Neutrophil (primary cell): ENCODE measurements at regions not wholly inside any gene's neighbourhood (a gene's known extent, or its start where the extent isn't known, plus 50 kb on each side); places are given as distances from the start of the nearest gene placed in this dataset.
"Not testable (repeated sequence)": the region's sequence is repeated elsewhere in the genome, so short reads cannot be mapped to it uniquely, and the experiment has no call there.

Experiments used
- H3K27ac ChIP-seq: fragments of 200-600 bp; sonication (generic); 2 replicates; pipeline ENCODE4 v1.5.1; 2016; ENCODE audit warnings: mild to moderate bottlenecking, moderate library complexity
- H3K27me3 ChIP-seq: fragments of 200-600 bp; sonication (generic); 2 replicates; pipeline ENCODE4 v1.6.0; 2016; ENCODE audit warnings: mild to moderate bottlenecking
- H3K36me3 ChIP-seq: fragments of 200-600 bp; sonication (generic); 2 replicates; pipeline ENCODE4 v1.5.1; 2017
- H3K4me1 ChIP-seq, 2 experiments: fragments of 200-600 bp in 1 of 2; sonication (generic) in 1 of 2; 1 replicate in 1 of 2; 2 replicates in 1 of 2; pipeline versions ENCODE4 v1.5.1 to v1.6.1; 2013 to 2016; ENCODE audit warnings: low read depth in 1 of 2, low read length in 1 of 2, mild to moderate bottlenecking in 1 of 2, moderate library complexity in 1 of 2; ENCODE audit not compliant: control insufficient read depth in 1 of 2, insufficient read depth in 1 of 2
- H3K4me3 ChIP-seq, 2 experiments: fragments of 200-600 bp in 1 of 2; sonication (generic) in 1 of 2; 1 replicate in 1 of 2; 2 replicates in 1 of 2; pipeline ENCODE4 v1.5.1; 2013 to 2016; ENCODE audit warnings: low read depth in 1 of 2, low read length in 1 of 2, mild to moderate bottlenecking in 1 of 2, moderate library complexity in 1 of 2
- H3K9me3 ChIP-seq: fragments of 200-600 bp; sonication (generic); 2 replicates; pipeline ENCODE4 v1.5.1; 2016
- CTCF ChIP-seq: fragments of 200-600 bp; sonication (generic); IDR thresholded peaks from 2 replicates; pipeline ENCODE4 v1.5.1; 2016; ENCODE audit warnings: antibody characterized with exemption

DNA sequence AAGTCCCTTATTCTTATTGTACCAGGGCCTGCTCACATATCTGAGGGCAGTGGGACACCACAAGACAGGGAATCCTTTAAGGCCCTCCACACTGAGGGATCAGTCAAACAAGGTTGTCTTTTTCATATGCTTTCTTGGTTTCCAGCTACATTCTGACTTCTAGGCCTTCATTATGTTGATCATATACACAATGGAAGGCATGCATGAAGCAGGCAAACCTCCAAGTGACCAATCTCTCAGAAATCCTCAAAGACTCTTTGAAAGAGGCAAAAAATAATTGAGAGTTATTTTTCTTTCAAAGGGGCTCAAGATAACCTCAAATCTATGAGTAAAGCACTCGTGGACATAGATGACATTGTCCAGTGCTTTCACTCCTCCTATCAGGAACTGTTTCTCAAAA, 1195.9 kb upstream of the ACO1 start:
- Histone ChIP-seq H3K4me1 (no peaks in the 10 kb centered on the region), H3K27me3 (no peaks in the 10 kb centered on the region), H3K36me3 (no peaks in the 10 kb centered on the region), H3K27ac (no peak overlapping the region), H3K9me3 (no peaks in the 10 kb centered on the region), H3K4me3 (no peak overlapping the region)
- no peak for TF ChIP-seq CTCF

DNA sequence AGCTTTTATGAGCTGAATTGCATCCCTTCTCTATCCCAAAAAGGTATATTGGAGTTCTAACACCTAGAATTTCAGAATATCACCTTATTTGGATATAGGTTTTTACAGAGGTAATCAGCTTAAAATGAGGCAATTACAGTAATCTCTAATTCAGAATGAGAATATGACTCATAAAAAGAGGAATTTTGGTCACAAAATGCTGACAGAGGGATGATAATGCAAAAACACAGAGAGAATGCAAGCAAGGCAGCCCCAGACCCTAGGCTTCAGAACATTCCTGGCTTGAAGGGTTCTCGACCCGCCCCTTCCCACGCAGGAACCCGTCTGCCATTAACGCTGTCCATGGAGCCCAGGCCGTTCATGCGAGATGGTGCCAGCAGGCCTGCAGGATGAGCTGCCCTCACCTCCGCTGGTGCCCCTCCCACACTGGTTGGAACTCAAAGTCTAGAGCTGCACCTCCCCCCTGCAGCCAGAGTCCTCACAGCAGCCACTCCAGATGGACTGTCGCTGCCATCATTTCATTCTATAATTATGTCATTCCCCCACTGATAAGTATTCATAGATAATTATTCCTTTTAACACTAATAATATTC, 1173.4 kb upstream of the ACO1 start:
- no peaks in the 10 kb centered on the region for H3K27me3 ChIP-seq
- no peaks in the 10 kb centered on the region for H3K9me3 ChIP-seq
- no peak for TF ChIP-seq CTCF
- H3K36me3 ChIP-seq: no peaks in the 10 kb centered on the region
- no peak overlapping the region for H3K27ac ChIP-seq
- H3K4me1 ChIP-seq: no peaks in the 10 kb centered on the region
- H3K4me3 ChIP-seq: no peak overlapping the region

- H3K27ac ChIP-seq, H3K27me3 ChIP-seq, H3K4me3 ChIP-seq, H3K9me3 ChIP-seq, H3K4me1 ChIP-seq, H3K36me3 ChIP-seq: not testable (repeated sequence)
These were observed 1154.5 kb upstream of the ACO1 start for GRCh38 chr9:31229976-31230375.

- Histone ChIP-seq H3K4me3 (no peak overlapping the region), H3K27ac (no peak overlapping the region), H3K36me3 (no peaks in the 10 kb centered on the region), H3K4me1 (no peaks in the 10 kb centered on the region), H3K27me3 (no peaks in the 10 kb centered on the region), H3K9me3 (no peaks in the 10 kb centered on the region)
- TF ChIP-seq CTCF: no peak
These were observed 1152.0 kb upstream of the ACO1 start for GRCh38 chr9:31232485-31232884.

GRCh38 chr9:31236344-31236743, 1148.1 kb upstream of the ACO1 start:
- H3K27me3 ChIP-seq: no peaks in the 10 kb centered on the region
- no peaks in the 10 kb centered on the region for H3K4me1 ChIP-seq
- TF ChIP-seq CTCF: no peak
- H3K4me3 ChIP-seq: no peak overlapping the region
- no peak overlapping the region for H3K27ac ChIP-seq
- no peaks in the 10 kb centered on the region for H3K36me3 ChIP-seq
- H3K9me3 ChIP-seq: no peaks in the 10 kb centered on the region

GRCh38 chr9:31243386-31243785, 1141.1 kb upstream of the ACO1 start:
- no peaks in the 10 kb centered on the region for H3K36me3 ChIP-seq
- no peak overlapping the region for H3K27ac ChIP-seq
- no peaks in the 10 kb centered on the region for H3K9me3 ChIP-seq
- TF ChIP-seq CTCF: no peak
- no peaks in the 10 kb centered on the region for H3K4me1 ChIP-seq
- no peak overlapping the region for H3K4me3 ChIP-seq
- no peaks in the 10 kb centered on the region for H3K27me3 ChIP-seq
